Skin of body (tissue), 1 donor: ENCODE measurements at regions not wholly inside any gene's neighbourhood (a gene's known extent, or its start where the extent isn't known, plus 50 kb on each side); places are given as distances from the start of the nearest gene placed in this dataset.

Experiments used
- DNase-seq: peaks from one replicate; lab custom pipeline; 2025; lab: John Stamatoyannopoulos, UW

DNA sequence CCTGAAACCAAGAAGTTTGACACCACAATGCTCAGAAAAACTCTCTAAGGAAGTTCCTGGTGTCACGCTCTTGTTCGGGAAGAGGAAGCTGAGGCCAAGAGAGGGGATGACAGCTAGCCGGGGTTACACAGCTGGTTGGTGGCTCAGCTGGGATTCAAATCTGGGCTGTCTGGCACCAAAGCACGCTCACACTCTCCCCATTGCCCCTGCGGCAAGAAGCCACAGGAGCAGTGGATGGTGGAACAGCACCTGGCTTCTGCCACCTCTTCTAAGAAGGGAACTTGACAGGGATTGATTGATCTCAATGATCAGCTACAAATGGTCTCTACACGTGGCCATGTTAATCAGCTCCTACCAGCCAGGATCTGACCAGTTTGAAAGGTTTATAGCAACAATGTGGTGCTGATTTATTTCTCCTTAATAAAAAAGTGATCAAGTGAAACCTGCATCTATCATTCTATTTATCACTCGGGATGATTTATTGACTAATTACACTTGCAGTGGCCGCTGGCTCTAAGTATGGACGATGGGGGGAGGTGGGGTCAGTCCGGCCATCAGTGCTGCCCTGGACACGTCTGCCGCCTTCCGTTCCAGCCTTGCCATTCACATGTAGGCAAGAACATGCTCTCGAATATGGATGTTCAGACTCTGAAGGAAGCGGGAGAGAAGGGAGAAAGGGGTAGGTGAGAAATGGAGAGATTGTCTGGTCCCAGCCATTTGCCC lies 71.9 kb upstream of the TOP1 start:
- DNase-seq, result peak; percentile 5

- no peak for DNase-seq
Observed at GRCh38 chr20:40957265-40957760, 71.3 kb upstream of the TOP1 start.

GRCh38 chr20:40958598-40958997 lies 70.0 kb upstream of the TOP1 start:
- no peak for DNase-seq

DNA sequence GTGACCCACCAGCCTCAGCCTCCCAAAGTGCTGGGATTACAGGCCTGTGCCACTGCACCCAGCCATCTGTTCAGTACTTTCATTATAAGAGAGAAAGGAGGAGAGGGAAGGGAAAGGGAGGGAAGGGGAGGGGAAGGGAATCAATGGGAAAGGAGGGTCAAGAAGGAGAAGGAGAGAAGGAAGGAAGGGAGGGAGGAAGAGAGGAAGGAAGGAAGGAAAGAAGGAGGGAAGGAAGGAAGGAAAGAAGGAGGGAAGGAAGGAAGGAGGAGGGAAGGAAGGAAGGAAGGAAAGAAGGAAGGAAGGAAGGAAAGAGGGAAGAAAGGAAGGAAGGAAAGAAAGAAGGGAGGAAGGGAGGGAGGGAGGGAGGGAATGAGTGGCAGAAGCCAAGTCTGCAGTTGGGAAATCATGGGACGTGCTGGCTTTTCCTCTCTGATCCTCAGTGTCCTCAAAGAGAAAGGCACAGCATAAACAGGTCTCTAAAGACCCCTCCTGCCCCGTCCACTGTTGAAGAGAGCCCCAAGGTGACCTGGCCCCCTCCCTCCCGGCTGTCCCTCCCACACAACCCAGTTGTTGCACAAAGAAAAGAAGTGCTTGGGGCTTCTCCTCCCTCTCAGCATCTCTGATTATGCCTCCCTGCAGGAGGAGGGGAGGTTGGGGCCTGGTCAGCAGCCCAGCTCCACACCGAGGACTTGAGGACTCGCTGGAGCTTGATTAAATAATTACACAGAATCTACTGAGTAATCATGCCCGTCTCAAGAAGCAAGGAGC lies 69.1 kb upstream of the TOP1 start:
- no peak for DNase-seq

DNA sequence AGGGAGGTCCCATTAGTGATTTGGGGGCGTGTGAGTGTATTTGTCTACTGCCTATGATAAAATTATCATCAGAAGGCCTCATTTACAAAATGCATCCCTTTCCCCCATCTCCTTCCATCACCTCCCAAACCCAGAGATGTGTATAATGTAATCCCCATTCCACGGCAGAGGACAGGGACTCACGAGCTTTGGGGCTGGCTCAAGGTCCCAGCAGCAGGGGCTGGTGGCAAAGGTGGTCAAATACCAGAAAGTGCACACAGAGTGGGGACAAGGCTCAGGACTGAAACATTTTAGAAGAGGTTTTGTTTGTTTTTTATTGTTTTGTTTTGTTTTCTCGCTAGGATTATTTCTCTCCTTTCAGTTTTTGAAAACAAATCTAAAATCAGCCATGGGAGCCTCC lies 68.5 kb upstream of the TOP1 start:
- DNase-seq, result no peak

GRCh38 chr20:40960521-40960956 lies 68.1 kb upstream of the TOP1 start:
- DNase-seq, result no peak

DNA sequence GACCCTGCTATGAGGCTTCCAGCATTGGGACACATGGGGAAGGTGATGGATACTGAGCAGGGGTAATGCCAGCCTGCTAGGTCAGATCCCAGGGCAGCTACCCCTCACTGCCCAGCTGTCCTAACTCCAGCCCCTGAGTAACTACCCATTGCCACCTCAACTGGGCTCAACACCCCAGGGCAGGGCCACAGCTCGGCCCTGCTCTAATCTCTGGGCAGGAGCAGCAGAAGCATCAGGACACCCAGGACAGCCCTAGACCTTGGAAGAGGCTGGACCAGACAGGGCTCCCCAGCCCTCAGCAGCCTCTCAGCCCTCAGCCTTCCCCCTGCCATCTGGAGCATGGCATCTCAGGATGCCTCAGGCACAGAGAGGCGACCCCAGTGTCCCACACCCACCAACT lies 67.4 kb upstream of the TOP1 start:
- DNase-seq, result no peak

GRCh38 chr20:40961686-40962640 lies 66.7 kb upstream of the TOP1 start:
- no peak for DNase-seq

DNA sequence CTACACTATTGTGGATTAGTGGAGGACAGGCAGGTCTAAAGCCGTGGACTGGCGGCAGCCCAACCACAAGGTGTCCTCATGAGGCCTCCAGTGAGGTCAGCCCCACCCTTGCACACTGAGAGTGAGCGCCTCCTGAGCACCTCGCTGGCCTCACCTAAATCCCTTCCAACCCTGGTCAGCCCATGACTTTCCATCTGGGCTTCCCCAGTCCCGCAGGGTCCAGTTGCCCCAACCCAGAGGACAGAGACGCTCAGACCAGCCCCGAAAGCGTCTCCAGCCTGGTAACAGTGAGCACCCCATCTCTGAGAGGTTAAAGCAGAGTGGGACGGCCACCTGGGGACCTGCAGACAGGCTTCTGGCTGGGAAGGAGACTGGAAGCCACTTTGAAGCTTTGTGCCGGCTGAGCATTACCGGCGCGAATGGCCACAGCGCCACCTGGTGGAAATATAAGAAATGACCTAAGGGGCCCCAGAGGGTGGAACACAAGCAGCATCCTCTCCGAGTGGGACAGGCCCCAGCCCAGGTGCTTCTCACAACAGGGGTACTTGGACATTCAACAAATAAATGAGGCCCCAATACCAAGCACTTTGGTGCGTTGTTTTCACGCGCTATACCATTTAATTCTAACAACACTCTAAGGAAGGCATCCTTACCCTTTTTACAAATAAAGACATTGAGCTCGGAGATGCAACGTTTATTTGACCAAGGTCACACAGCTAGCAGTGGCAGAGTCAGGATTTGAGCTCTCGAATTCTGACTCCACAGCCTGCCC lies 65.7 kb upstream of the TOP1 start:
- DNase-seq, result peak; percentile 46

DNA sequence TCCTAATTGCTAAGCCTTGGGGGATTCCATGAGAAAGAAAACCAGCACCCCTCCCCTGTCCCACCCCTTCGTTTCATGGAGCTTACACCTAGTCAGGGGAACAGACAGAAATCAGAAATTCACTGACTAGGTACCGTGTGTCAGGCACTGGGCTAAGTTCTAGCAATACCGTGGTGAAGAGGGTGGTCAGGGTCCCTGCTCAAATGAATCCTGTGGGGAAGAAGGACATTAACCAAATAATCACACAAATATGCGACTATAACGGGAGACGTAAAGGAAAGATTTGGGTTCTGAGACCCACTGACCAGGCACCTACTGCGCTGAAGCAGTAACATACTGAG lies 65.1 kb upstream of the TOP1 start:
- no peak for DNase-seq

DNA sequence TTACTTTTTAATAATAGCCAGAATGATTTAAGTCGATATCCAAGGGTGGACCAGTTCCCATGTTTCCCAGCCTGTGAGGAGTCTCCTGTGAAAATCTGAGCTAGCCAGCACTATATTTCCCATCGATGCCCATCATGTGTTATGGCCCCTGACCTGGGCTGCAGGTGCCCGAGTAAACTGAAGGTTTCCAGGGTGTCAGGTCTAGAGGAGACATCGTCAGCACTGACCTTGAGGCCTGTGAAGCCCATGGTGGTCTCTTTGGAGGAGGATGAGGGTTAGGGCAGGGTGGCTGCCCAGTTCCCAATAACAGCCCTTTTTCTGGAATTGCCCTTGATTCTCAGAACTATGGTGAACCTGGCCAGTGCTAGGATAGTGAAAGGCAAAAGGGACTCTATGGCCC lies 63.0 kb upstream of the TOP1 start:
- DNase-seq, result no peak

DNA sequence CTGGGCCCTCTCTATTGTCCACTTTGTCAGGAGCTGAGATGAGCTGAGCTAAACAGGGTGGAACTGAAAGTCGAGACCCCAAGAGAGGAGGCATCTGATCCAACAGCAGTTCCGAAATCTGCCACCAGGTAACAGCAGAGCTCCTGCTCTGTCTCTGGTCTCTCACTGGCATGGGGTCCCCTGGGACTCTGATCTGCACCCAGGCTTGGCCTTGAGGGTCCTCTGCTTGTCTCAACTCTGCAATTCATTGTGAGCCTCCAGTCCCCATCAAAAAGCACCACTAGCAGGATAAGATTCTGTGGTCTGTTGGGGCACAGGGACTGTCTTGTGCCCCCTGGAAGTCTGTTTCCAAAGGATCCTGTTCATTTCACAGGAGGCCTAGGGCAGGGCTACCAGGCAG lies 62.5 kb upstream of the TOP1 start:
- DNase-seq, result no peak

GRCh38 chr20:40966516-40967185 lies 62.0 kb upstream of the TOP1 start:
- no peak for DNase-seq

- DNase-seq, result no peak
Observed at GRCh38 chr20:40967700-40968099, 60.9 kb upstream of the TOP1 start.

DNA sequence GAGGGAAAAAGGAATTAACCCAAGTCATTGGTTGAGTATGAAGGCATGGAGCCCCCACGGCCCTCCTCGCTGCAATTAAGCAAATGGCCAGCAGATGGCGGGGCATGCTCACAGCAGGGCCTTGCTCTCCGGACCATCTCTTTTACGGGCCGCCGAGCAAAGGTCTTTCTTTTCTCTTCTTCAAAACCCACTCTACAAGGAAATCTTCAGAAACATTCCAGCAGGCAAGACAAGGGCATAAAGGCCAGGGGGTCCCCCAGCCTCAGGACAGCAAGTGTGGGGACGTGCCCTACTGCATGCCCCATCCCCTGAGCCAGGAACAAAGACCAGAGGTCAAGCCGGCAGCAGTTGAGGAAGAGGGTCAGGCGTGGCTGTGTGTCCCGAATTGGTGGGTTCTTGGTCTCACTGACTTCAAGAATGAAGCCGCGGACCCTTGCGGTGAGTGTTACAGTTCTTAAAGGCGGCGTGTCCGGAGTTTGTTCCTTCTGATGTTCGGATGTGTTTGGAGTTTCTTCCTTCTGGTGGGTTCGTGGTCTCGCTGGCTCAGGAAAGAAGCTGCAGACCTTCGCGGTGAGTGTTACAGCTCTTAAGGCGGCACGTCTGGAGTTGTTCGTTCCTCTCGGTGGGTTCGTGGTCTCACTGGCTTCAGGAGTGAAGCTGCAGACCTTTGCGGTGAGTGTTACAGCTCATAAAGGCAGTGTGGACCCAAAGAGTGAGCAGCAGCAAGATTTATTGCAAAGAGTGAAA lies 59.6 kb upstream of the TOP1 start:
- DNase-seq, result peak; percentile 53

GRCh38 chr20:40970218-40970617 lies 58.4 kb upstream of the TOP1 start:
- no peak for DNase-seq

- no peak for DNase-seq
Observed at GRCh38 chr20:40977218-40977617, 51.4 kb upstream of the TOP1 start.

DNA sequence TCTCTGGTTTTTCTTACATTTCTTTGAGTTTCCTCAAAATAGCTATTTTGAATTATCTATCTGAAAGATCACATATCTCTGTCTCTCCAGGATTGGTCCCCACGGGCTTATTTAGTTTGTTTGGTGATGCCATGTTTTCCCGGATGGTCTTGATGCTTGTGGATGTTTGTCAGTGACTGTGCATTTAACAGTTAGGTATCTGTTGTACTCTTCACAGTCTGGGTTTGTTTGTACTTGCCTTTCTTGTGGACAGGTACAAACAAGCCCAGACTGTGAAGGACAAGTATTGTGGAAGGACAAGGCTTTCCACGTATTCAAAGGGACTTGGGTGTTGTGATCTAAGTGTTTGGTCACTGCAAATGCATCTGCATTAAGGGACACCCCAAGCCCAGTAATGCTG lies 49.9 kb upstream of the TOP1 start:
- no peak for DNase-seq
